ENCODE measurements at regions not wholly inside any gene's neighbourhood (a gene's known extent, or its start where the extent isn't known, plus 50 kb on each side); places are given as distances from the start of the nearest gene placed in this dataset.
"Not testable (repeated sequence)": the region's sequence is repeated elsewhere in the genome, so short reads cannot be mapped to it uniquely, and the experiment has no call there.

- DNase-seq = no peak
Observed at GRCh38 chr6:21745543-21746337, 152.2 kb downstream of the SOX4 start.

DNA sequence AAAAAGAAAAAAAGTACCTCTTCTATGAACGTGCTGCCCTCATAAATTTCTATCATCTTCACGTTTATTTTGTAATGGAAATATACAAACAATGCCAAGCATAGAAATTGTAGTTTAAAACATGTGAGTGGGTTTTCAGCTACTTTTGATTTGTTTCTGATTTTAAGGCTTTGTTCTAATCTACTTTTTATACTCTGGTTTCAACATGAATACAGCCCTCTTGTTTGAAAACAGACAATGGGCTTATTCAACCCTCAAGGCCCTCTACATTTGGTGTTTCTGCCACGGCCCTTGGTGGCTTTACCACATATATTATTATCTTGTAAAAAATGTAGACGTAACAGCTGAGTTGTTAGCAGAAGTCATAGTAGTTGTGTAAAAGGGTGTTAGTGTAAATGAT, 153.9 kb downstream of the SOX4 start:
- no peak for DNase-seq

DNA sequence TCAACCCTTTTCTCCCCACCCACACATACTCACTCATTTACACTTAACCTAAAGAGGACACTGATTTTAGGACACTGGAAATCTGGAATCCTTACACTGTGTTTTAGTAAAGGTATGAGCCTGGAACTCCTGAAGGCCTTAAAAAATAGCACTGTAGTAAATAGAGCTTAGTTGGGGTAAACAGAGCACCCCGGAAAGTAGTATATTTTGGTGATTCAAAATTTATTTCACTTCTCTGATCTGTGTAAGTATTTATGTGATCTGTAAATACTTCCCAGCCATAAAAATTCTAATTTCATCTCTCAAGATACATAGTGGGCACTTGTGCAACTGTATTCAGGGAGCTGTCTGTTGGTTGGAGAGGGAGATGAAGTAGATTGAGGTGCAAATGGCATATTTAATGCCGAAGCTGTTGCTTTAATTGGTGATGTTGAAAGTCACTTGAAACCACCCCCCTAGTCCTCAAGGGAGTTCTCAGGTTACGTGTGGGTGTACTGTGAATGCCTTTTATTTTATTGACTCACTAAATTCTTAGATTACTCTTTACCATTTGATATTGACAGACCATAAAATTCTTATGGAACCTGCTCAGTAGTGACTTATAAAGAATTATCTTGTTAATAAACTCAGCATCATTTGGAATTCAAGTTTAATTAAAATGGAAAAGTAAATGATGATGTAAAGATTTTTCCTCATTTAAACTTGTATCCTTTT, 154.9 kb downstream of the SOX4 start:
- DNase-seq = no peak

GRCh38 chr6:21749754-21750153, 156.2 kb downstream of the SOX4 start:
- DNase-seq = no peak

- DNase-seq = no peak
Observed at GRCh38 chr6:21750575-21750974, 157.0 kb downstream of the SOX4 start.

DNA sequence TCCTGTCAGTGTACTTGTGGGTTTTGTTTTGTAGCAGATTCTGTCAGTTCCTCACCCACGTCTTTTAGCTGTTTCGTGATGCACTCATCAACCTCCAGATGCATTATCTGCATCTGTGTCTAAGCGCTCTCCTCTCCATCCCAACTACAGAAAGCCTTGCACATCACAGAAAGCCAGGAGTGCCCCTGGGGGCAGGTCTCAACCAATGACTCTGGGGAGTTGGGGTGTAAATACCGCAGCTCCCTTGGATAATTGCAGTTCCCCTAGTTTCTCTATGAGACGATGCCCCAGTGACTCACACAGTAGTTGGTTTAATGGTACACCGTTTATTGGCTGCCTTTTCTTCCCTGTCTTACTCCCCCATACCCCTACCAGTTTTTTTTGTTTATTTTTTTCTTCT, 158.1 kb downstream of the SOX4 start:
- no peak for DNase-seq

DNA sequence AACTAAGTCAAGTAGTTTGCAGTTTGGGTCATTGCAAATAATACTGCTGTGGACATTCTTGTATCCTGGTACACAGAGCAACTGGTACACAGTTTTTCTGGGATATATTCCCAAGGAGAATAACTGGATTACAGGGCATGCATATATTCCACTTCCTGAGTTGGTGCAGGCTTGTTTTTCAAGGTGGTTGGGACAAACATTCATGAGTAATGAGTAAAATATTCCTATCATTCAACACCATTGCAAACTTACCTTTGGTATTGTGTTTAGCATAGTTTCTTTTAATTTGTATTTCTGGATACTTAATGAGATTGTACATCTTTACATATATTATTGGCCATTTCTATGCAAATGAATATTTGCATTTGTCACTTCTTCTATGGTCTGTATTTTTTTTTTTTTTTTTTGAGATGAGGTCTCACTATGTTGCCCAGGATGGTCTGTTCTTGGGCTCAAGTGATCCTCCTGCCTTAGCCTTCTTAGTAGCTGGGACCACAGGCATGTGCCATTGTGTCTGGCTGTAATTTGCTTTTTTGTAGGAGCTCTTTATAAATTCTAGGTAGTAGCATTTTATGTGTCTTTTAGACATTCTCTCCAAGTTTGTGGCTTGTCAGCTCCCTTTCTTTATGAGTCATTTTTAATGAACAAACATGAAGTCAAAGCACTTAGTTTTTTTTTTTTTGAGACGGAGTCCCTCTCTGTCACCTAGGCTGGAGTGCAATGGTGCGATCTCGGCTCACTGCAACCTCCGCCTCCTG, 158.7 kb downstream of the SOX4 start:
- DNase-seq = no peak

DNA sequence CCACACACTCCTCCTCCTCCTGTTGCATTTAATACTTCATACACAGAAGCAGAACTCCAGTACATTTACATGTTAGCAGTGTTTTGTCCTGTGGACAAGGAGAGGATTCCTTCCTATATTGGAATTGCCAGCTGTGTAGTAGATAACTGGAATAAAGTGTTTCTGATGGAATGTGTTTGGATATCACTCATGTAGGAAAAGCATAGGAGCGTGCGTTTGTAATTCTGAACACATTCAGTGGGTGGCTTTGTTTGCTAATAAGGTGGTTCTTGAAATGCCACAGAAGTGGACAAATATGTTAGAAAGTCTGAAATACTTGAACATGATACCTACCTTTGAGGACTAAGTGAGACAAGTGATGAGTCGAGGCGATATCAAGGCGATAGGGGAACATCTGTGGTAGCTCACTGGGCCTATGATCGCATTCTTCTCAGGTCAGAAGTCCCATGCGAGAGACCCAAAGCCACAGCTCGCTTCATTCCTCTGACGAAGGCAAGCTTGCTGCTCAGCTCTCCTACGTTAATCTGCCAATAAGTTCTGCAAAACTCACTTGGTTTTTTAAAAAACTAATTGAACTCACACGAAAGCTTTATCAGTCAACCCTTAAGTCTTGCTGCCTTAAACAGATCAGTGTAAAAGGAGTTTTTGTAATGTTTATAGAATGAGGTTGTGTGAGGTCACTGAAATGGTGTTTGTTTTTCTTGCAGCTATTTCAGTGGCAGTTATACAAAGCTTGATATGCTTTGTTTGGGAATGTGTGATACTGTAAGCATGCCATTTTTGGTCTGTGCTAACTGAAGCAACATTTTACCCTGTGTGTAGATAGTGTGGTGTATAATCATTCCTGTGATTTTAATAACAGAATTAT, 159.9 kb downstream of the SOX4 start:
- DNase-seq = no peak

- no peak for DNase-seq
Observed at GRCh38 chr6:21754891-21755290, 161.3 kb downstream of the SOX4 start.

- no peak for DNase-seq
Observed at GRCh38 chr6:21756487-21756886, 162.9 kb downstream of the SOX4 start.

DNA sequence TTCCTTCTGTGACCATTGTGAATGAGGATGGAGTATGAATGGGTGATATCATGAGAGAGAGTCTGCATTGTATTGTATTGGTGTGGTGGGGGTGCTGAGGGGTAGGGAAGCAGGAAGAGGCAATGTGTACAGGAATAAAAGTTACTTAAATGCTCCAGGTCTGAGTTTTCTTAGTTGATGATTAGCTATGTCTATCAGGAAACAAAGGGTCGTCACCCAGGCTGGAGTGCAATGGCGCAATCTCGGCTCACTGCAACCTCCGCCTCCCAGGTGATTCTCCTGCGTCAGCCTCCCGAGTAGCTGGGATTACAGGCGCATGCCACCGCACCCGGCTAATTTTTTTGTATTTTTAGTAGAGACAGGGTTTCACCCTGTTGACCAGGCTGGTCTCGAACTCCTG, 163.8 kb downstream of the SOX4 start:
- not testable (repeated sequence) for DNase-seq

- no peak for DNase-seq
Observed at GRCh38 chr6:21759721-21760120, 166.2 kb downstream of the SOX4 start.

- DNase-seq = not testable (repeated sequence)
Observed at GRCh38 chr6:21761053-21761730, 167.6 kb downstream of the SOX4 start.

GRCh38 chr6:21764989-21765388, 171.4 kb downstream of the SOX4 start:
- no peak for DNase-seq

GRCh38 chr6:21767891-21768648, 174.5 kb downstream of the SOX4 start:
- no peak for DNase-seq

GRCh38 chr6:21769405-21769861, 175.9 kb downstream of the SOX4 start:
- DNase-seq = no peak

DNA sequence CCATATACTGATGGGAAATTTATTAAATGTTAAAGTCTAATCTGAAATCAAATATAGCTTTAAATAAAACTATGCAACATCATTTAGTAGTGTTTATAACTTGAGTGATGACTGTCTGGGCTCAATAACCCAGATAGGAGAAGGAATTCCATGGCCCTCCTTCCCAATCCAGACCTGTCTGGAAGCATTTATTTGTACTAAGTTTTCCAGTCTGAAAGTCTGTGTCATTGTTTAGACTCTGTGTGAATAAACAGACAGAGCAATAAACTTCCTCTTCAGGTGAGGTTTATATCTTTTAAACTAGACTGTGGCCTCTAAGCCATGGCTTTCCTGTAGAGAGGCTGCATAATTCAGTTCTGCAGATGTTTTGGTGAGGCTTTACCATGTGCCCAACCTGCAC, 176.4 kb downstream of the SOX4 start:
- no peak for DNase-seq

GRCh38 chr6:21771626-21772320, 178.2 kb downstream of the SOX4 start:
- no peak for DNase-seq

- no peak for DNase-seq
Observed at GRCh38 chr6:21772477-21772876, 178.9 kb downstream of the SOX4 start.

- DNase-seq = no peak
Observed at GRCh38 chr6:21772884-21773575, 179.5 kb downstream of the SOX4 start.

All from stimulated activated CD4-positive, alpha-beta T cell treated with anti-CD3 and anti-CD28 coated beads, Interleukin-2, amount 100 ng/mL, for 48 hours (primary cell).